HEK293 (cell line): ENCODE measurements at regions not wholly inside any gene's neighbourhood (a gene's known extent, or its start where the extent isn't known, plus 50 kb on each side); places are given as distances from the start of the nearest gene placed in this dataset.

ENCODE experiments used
- CTCF ChIA-PET: fragments of 350-600 bp; formaldehyde crosslinking; extraction: SDS; loops from one replicate; lab custom pipeline; 2021; ENCODE audit warnings: antibody characterized with exemption; lab: Yijun Ruan, JAX
- POLR2A ChIA-PET: fragments of 300-600 bp; formaldehyde crosslinking; extraction: SDS; loops from one replicate; lab custom pipeline; 2020; ENCODE audit warnings: antibody characterized with exemption, inconsistent platforms; lab: Yijun Ruan, JAX
- H3K27ac ChIP-seq: fragments of 200-500 bp; sonication (Bioruptor generic); 2 replicates; pipeline ENCODE4 v1.5.1; 2014; ENCODE audit warnings: low read depth, low read length, control low read depth, inconsistent platforms; ENCODE audit errors: extremely low read depth
- H3K36me3 ChIP-seq, 2 experiments: fragments of 200-500 bp in 1 of 2; sonication (Bioruptor generic) in 1 of 2; 1 replicate in 1 of 2; 2 replicates in 1 of 2; pipeline ENCODE4 v1.5.1; 2014 to 2017; ENCODE audit warnings: inconsistent platforms in 2 of 2, low read length in 2 of 2; ENCODE audit not compliant: control insufficient read depth in 2 of 2, insufficient read depth in 1 of 2
- H3K4me1 ChIP-seq: fragments of 200-500 bp; sonication (Bioruptor generic); 2 replicates; pipeline ENCODE4 v1.5.1; 2014; ENCODE audit warnings: mild to moderate bottlenecking, low read length, inconsistent platforms; ENCODE audit not compliant: control insufficient read depth, insufficient read depth
- H3K4me3 ChIP-seq: 2 replicates; pipeline ENCODE4 v1.5.1; 2011; ENCODE audit warnings: low read depth, mild to moderate bottlenecking, control low read depth, low read length, moderate library complexity
- H3K9me3 ChIP-seq: fragments of 200-500 bp; sonication (Bioruptor generic); 2 replicates; pipeline ENCODE4 v1.5.1; 2014; ENCODE audit warnings: low read depth, low read length, inconsistent platforms; ENCODE audit not compliant: control insufficient read depth, insufficient read depth
- GLI4 ChIP-seq: fragments of 450-650 bp; formaldehyde crosslinking; IDR thresholded peaks from 2 replicates; pipeline ENCODE4 v1.5.1; 2016; ENCODE audit warnings: missing biosample characterization, missing genetic modification characterization
- IKZF3 ChIP-seq: fragments of 450-650 bp; IDR thresholded peaks from 2 replicates; pipeline ENCODE4 v1.5.0; 2018; ENCODE audit warnings: missing biosample characterization, mild to moderate bottlenecking, missing genetic modification characterization, moderate library complexity
- KLF1 ChIP-seq: fragments of 450-650 bp; formaldehyde crosslinking; IDR thresholded peaks from 2 replicates; pipeline ENCODE4 v1.5.1; 2016; ENCODE audit warnings: missing biosample characterization, missing genetic modification characterization
- MYNN ChIP-seq: fragments of 450-650 bp; formaldehyde crosslinking; IDR thresholded peaks from 2 replicates; pipeline ENCODE4 v1.5.1; 2016; ENCODE audit warnings: missing biosample characterization, missing genetic modification characterization, borderline replicate concordance
- ZBTB17 ChIP-seq: fragments of 450-650 bp; formaldehyde crosslinking; IDR thresholded peaks from 2 replicates; pipeline ENCODE4 v1.5.1; 2016; ENCODE audit warnings: missing biosample characterization, missing genetic modification characterization
- ZNF133 ChIP-seq: fragments of 450-650 bp; formaldehyde crosslinking; IDR thresholded peaks from 2 replicates; pipeline ENCODE4 v1.5.1; 2016; ENCODE audit warnings: missing biosample characterization, missing genetic modification characterization
- ZNF146 ChIP-seq: fragments of 450-650 bp; formaldehyde crosslinking; IDR thresholded peaks from 2 replicates; pipeline ENCODE4 v1.5.1; 2016; ENCODE audit warnings: missing biosample characterization, missing genetic modification characterization
- ZNF175 ChIP-seq: fragments of 450-650 bp; formaldehyde crosslinking; IDR thresholded peaks from 2 replicates; pipeline ENCODE4 v1.5.1; 2016; ENCODE audit warnings: missing biosample characterization, missing genetic modification characterization
- ZNF223 ChIP-seq: fragments of 450-650 bp; formaldehyde crosslinking; IDR thresholded peaks from 2 replicates; pipeline ENCODE4 v1.5.1; 2016; ENCODE audit warnings: missing biosample characterization, missing genetic modification characterization
- ZNF274 ChIP-seq, 2 experiments: fragments of 200-500 bp in 1 of 2; fragments of 450-650 bp in 1 of 2; sonication (Bioruptor generic) in 1 of 2; formaldehyde crosslinking in 1 of 2; IDR thresholded peaks; 2 replicates each; pipeline versions ENCODE4 v1.5.1 to v1.6.1; 2014 to 2016; ENCODE audit warnings: borderline replicate concordance in 1 of 2, inconsistent platforms in 1 of 2, low read length in 1 of 2, missing biosample characterization in 1 of 2, missing genetic modification characterization in 1 of 2
- ZNF302 ChIP-seq: fragments of 450-650 bp; formaldehyde crosslinking; IDR thresholded peaks from 2 replicates; pipeline ENCODE4 v1.5.1; 2016; ENCODE audit warnings: missing biosample characterization, missing genetic modification characterization, low read depth
- ZNF394 ChIP-seq: fragments of 450-650 bp; formaldehyde crosslinking; IDR thresholded peaks from 2 replicates; pipeline ENCODE4 v1.5.1; 2016; ENCODE audit warnings: missing biosample characterization, missing genetic modification characterization, mild to moderate bottlenecking, moderate library complexity, borderline replicate concordance
- ZNF423 ChIP-seq: fragments of 450-650 bp; formaldehyde crosslinking; IDR thresholded peaks from 2 replicates; pipeline ENCODE4 v1.5.1; 2016; ENCODE audit warnings: missing biosample characterization, missing genetic modification characterization
- ZNF548 ChIP-seq: fragments of 450-650 bp; formaldehyde crosslinking; IDR thresholded peaks from 2 replicates; pipeline ENCODE4 v1.5.1; 2016; ENCODE audit warnings: missing biosample characterization, missing genetic modification characterization
- ZNF558 ChIP-seq: fragments of 450-650 bp; formaldehyde crosslinking; IDR thresholded peaks from 2 replicates; pipeline ENCODE4 v1.5.1; 2016; ENCODE audit warnings: missing biosample characterization, missing genetic modification characterization
- ZNF629 ChIP-seq: fragments of 450-650 bp; formaldehyde crosslinking; IDR thresholded peaks from 2 replicates; pipeline ENCODE4 v1.5.1; 2017; ENCODE audit warnings: missing biosample characterization, missing genetic modification characterization
- ZNF654 ChIP-seq: fragments of 450-650 bp; formaldehyde crosslinking; IDR thresholded peaks from 2 replicates; pipeline ENCODE4 v1.5.1; 2016; ENCODE audit warnings: low read depth, missing biosample characterization, missing genetic modification characterization
- ZNF707 ChIP-seq: fragments of 450-650 bp; formaldehyde crosslinking; IDR thresholded peaks from 2 replicates; pipeline ENCODE4 v1.5.1; 2016; ENCODE audit warnings: missing biosample characterization, missing genetic modification characterization
- ZNF837 ChIP-seq: fragments of 450-650 bp; formaldehyde crosslinking; IDR thresholded peaks from 2 replicates; pipeline ENCODE4 v1.5.1; 2016; ENCODE audit warnings: missing biosample characterization, missing genetic modification characterization
- ZXDB ChIP-seq: fragments of 450-650 bp; formaldehyde crosslinking; IDR thresholded peaks from 2 replicates; pipeline ENCODE4 v1.5.1; 2016; ENCODE audit warnings: missing biosample characterization, missing genetic modification characterization
- TF ChIP-seq, protein P1 (sequence below): fragments of 450-650 bp; formaldehyde crosslinking; IDR thresholded peaks from 2 replicates; pipeline ENCODE4 v1.5.1; 2017; ENCODE audit warnings: missing biosample characterization, missing genetic modification characterization
- TF ChIP-seq, protein P2 (sequence below): fragments of 450-650 bp; formaldehyde crosslinking; conservative IDR thresholded peaks from 2 replicates; pipeline ENCODE4 v1.5.1; 2016; ENCODE audit warnings: low read depth, missing biosample characterization, missing genetic modification characterization
- TF ChIP-seq, protein P3 (sequence below): fragments of 450-650 bp; formaldehyde crosslinking; IDR thresholded peaks from 2 replicates; pipeline ENCODE4 v1.5.1; 2016; ENCODE audit warnings: missing biosample characterization, missing genetic modification characterization, borderline replicate concordance

DNA sequence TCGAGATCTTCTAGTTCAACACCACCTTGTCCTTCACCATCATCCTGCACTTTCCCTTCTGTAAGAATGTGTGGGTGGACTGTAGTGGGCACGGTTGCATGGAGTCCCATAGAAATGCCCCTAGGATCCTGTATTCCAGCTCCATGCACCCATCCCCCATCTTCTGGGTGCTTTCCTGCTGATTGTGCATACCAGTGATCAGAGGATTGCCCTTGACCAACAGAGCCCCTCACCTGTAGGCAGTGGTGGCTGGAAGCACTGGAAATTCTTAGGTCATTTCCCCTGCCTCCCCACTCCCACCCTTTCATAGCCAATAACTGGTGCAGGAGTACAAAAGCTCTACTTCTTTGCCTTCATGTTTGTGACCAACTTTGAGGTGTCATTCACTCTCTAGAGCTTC lies 213.4 kb upstream of the ARSJ start (continued):
- TF ChIP-seq ZNF558 (tag by site-specific recombination) (no peak), ZNF133 (tag by site-specific recombination) (no peak)

DNA sequence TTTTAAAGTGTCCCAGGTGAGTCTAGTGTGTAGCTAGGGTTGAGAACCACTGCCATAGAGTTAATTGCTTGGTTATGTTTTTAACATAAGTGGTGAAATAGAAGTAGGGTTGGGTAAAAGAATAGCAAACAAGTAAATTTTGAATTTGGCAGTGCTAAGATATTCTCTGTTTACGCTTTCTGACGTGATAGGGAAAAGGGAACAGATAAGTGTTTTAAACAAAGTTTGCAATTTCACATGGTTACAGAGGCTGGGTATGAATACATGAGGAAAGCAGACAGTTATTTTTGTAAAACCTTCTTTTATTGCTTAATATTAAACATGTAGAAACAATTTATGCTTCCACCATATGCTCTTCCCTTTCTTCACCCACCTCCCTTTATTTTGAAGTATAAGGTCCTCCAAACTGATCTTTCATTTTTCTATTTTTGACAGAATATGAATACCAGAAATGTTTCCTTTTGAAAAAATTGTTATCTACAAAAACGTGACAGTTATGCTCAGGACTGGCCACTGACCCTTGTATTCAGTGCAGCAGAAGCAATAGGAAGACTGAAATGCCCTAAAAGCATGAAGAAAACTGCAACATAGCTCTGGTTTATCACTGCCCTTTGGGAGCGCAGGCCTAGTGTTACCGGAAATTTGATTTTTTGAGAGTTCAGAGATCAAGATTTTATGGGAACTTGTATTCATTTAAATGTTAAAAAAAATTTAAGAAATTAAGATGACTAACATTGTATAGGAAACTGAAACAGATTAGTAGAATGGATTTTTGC lies 214.4 kb upstream of the ARSJ start:
- ChIA-PET POLR2A (no interaction called here), CTCF (interaction anchor here (0.6 kb wide), 2 partner anchors 344 to 508 kb away, joined by 3 read pairs; no protein-coding TSS in a partner anchor)
- no peaks in the 10 kb centered on the region for H3K36me3 ChIP-seq
- H3K9me3 ChIP-seq: no peaks in the 10 kb centered on the region
- no peak overlapping the region for H3K27ac ChIP-seq
- H3K4me3 ChIP-seq: no peak overlapping the region
- no peaks in the 10 kb centered on the region for H3K4me1 ChIP-seq
- no peak for TF ChIP-seq MYNN
- TF ChIP-seq, protein P1, sequence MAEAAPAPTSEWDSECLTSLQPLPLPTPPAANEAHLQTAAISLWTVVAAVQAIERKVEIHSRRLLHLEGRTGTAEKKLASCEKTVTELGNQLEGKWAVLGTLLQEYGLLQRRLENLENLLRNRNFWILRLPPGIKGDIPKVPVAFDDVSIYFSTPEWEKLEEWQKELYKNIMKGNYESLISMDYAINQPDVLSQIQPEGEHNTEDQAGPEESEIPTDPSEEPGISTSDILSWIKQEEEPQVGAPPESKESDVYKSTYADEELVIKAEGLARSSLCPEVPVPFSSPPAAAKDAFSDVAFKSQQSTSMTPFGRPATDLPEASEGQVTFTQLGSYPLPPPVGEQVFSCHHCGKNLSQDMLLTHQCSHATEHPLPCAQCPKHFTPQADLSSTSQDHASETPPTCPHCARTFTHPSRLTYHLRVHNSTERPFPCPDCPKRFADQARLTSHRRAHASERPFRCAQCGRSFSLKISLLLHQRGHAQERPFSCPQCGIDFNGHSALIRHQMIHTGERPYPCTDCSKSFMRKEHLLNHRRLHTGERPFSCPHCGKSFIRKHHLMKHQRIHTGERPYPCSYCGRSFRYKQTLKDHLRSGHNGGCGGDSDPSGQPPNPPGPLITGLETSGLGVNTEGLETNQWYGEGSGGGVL (tag by site-specific recombination): no peak
- no peak for TF ChIP-seq ZNF548 (tag by site-specific recombination)
- no peak for TF ChIP-seq ZNF558 (tag by site-specific recombination)

DNA sequence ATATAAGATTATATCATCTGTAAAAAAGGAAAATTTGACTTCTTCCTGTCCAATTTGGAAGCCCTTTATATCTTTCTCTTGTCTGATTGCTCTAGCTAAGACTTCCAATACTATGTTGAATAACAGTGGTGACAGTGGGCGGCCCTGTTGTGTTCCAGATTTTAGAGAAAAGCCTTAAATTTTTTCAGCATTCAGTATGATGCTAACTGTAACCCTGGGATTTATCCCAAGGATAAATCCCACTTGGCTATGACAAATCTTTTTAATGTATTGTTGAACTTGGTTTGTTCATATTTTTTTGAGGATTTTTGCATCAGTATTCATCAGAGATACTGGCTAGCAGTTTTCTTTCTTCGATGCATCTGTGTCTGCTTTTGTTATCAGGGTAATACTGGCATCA lies 217.2 kb upstream of the ARSJ start:
- CTCF ChIA-PET: no interaction called here

DNA sequence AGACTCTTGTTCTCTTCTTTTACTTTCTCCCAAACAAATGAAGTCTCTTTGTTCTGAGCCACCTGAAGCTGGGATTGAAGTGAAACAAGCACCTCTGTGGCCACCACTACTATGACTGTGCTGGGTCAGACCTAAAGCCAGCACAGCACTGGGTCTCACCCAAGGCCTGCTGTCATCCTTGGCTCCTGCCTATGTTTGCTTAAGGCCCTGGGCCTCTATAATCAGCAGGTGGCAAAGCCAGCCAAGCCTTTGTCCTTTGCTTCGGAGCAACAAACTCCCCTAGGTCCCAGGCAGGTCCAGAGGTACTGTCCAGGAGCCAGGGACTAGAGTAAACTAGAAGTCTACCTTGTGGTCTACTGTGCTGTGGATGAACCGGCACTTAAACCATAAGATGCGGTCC lies 220.6 kb upstream of the ARSJ start:
- Histone ChIP-seq H3K27ac (no peak overlapping the region), H3K9me3 (no peaks in the 10 kb centered on the region), H3K36me3 (no peaks in the 10 kb centered on the region), H3K4me3 (no peak overlapping the region), H3K4me1 (no peaks in the 10 kb centered on the region)
- POLR2A ChIA-PET: no interaction called here
- CTCF ChIA-PET: no interaction called here
- TF ChIP-seq ZNF837 (tag by site-specific recombination) (no peak), ZNF707 (tag by site-specific recombination) (no peak), ZNF302 (tag by site-specific recombination) (no peak), ZNF175 (tag by site-specific recombination) (no peak), GLI4 (no peak), IKZF3 (no peak), ZNF146 (tag by site-specific recombination) (no peak), ZNF654 (tag by site-specific recombination) (no peak), ZNF223 (tag by site-specific recombination) (no peak), ZNF274 (IDR thresholded peaks at IDR 0.05; ENCODE audit: low read length) (no peak), ZNF274 (tag by site-specific recombination; IDR thresholded peaks at IDR 0.05; ENCODE audit: borderline replicate concordance) (no peak), ZBTB17 (tag by site-specific recombination) (no peak), ZNF629 (no peak), ZXDB (no peak), ZNF394 (tag by site-specific recombination) (no peak), KLF1 (tag by site-specific recombination) (no peak), ZNF423 (no peak)
- TF ChIP-seq, protein P2, sequence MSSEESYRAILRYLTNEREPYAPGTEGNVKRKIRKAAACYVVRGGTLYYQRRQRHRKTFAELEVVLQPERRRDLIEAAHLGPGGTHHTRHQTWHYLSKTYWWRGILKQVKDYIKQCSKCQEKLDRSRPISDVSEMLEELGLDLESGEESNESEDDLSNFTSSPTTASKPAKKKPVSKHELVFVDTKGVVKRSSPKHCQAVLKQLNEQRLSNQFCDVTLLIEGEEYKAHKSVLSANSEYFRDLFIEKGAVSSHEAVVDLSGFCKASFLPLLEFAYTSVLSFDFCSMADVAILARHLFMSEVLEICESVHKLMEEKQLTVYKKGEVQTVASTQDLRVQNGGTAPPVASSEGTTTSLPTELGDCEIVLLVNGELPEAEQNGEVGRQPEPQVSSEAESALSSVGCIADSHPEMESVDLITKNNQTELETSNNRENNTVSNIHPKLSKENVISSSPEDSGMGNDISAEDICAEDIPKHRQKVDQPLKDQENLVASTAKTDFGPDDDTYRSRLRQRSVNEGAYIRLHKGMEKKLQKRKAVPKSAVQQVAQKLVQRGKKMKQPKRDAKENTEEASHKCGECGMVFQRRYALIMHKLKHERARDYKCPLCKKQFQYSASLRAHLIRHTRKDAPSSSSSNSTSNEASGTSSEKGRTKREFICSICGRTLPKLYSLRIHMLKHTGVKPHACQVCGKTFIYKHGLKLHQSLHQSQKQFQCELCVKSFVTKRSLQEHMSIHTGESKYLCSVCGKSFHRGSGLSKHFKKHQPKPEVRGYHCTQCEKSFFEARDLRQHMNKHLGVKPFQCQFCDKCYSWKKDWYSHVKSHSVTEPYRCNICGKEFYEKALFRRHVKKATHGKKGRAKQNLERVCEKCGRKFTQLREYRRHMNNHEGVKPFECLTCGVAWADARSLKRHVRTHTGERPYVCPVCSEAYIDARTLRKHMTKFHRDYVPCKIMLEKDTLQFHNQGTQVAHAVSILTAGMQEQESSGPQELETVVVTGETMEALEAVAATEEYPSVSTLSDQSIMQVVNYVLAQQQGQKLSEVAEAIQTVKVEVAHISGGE: no peak

More for the DNA sequence above, 217.2 kb upstream of the ARSJ start:
- Histone ChIP-seq H3K9me3 (no peaks in the 10 kb centered on the region), H3K36me3 (no peaks in the 10 kb centered on the region), H3K4me3 (no peak overlapping the region), H3K4me1 (no peaks in the 10 kb centered on the region), H3K27ac (no peak overlapping the region)
- POLR2A ChIA-PET: no interaction called here
- no peak for TF ChIP-seq ZNF837 (tag by site-specific recombination)
- TF ChIP-seq, protein P3, sequence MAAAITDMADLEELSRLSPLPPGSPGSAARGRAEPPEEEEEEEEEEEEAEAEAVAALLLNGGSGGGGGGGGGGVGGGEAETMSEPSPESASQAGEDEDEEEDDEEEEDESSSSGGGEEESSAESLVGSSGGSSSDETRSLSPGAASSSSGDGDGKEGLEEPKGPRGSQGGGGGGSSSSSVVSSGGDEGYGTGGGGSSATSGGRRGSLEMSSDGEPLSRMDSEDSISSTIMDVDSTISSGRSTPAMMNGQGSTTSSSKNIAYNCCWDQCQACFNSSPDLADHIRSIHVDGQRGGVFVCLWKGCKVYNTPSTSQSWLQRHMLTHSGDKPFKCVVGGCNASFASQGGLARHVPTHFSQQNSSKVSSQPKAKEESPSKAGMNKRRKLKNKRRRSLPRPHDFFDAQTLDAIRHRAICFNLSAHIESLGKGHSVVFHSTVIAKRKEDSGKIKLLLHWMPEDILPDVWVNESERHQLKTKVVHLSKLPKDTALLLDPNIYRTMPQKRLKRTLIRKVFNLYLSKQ (tag by site-specific recombination): no peak
- no peak for TF ChIP-seq KLF1 (tag by site-specific recombination)
